ENCODE measurements at regions not wholly inside any gene's neighbourhood (a gene's known extent, or its start where the extent isn't known, plus 50 kb on each side); places are given as distances from the start of the nearest gene placed in this dataset.

GRCh38 chrX:120001787-120002186 is 58.2 kb upstream of the NKAP start:
- DNase-seq: no peak
- peaks cover 39 to 65% of the 10 kb centered on the region in 2 donors for H3K27me3 ChIP-seq
- no peak overlapping the region for H3K27ac ChIP-seq
- no peaks in the 10 kb centered on the region for H3K9me3 ChIP-seq
- intact Hi-C loops (cut with DNase I): no loop called here
- H3K4me3 ChIP-seq: no peak overlapping the region
- ATAC-seq: no peak
- peaks cover 0 to 7% of the 10 kb centered on the region in 2 donors for H3K4me1 ChIP-seq
- H3K36me3 ChIP-seq: no peaks in the 10 kb centered on the region
- TF ChIP-seq CTCF (IDR thresholded peaks at IDR 0.05): no peak

DNA sequence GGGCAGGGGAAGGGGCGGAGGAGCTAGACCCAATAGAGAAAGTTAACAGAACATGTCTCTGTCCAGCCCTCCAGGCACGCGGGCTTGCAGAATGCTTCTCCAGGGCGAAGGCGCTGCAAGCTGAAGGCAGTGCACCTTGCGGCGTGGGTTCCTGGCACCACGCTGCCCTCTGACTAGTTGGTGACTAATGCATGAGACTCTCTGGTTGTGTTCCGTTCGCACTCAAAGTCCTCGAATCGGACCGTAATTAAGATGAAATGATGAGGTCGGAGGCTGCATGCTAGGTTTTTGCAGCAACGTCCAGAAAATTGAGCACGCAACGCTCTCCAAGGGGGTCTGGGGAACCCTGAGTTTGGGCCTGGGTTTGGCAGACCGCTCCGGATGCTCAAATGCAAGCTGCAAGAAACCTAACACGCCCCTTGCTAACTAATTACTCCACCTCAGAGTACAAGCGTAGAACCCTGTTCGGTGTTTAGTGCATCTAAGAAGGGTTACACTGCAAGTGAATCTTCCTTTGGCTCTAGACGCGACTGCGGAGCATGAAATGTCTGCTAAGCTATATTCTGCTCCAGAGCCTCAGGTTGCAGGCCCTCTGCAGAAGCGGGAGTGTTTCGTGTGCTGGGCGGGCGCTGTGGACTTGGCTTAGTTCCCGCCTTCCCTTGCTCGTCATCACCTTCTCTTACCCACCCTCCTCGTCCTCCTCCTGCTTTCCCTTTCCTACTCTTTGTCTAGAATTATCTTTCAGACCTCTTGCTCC is 57.1 kb upstream of the NKAP start:
- Histone ChIP-seq H3K9me3 (no peaks in the 10 kb centered on the region), H3K36me3 (no peaks in the 10 kb centered on the region), H3K27me3 (peaks cover 47 to 76% of the 10 kb centered on the region in 2 donors), H3K4me1 (peaks cover 0 to 7% of the 10 kb centered on the region in 2 donors), H3K4me3 (no peak overlapping the region), H3K27ac (no peak overlapping the region)
- intact Hi-C loops (cut with DNase I): no loop called here
- no peak for DNase-seq
- ATAC-seq: peak; percentile 54
- no peak for TF ChIP-seq CTCF (IDR thresholded peaks at IDR 0.05)

GRCh38 chrX:119999087-119999634 is 55.6 kb upstream of the NKAP start:
- intact Hi-C loops (cut with DNase I): no loop called here
- H3K9me3 ChIP-seq: no peaks in the 10 kb centered on the region
- ATAC-seq: no peak

GRCh38 chrX:119997570-119997969 is 54.0 kb upstream of the NKAP start:
- Histone ChIP-seq H3K9me3 (no peaks in the 10 kb centered on the region), H3K27ac (no peak overlapping the region), H3K4me1 (peaks cover 0 to 7% of the 10 kb centered on the region in 2 donors), H3K36me3 (no peaks in the 10 kb centered on the region), H3K27me3 (peaks cover 74 to 100% of the 10 kb centered on the region in 2 donors), H3K4me3 (no peak overlapping the region)
- no peak for TF ChIP-seq CTCF (IDR thresholded peaks at IDR 0.05)
- no peak for DNase-seq
- intact Hi-C loops (cut with DNase I): no loop called here
- no peak for ATAC-seq

More at GRCh38 chrX:119999087-119999634, 55.6 kb upstream of the NKAP start:
- no peak overlapping the region for H3K27ac ChIP-seq
- no peaks in the 10 kb centered on the region for H3K36me3 ChIP-seq
- peaks cover 0 to 7% of the 10 kb centered on the region in 2 donors for H3K4me1 ChIP-seq
- DNase-seq: no peak
- TF ChIP-seq CTCF (IDR thresholded peaks at IDR 0.05): no peak
- peaks cover 60 to 91% of the 10 kb centered on the region in 2 donors for H3K27me3 ChIP-seq
- H3K4me3 ChIP-seq: no peak overlapping the region
